HG03575 (cell line): ENCODE measurements at regions not wholly inside any gene's neighbourhood (a gene's known extent, or its start where the extent isn't known, plus 50 kb on each side); places are given as distances from the start of the nearest gene placed in this dataset.

ENCODE experiments used
- ATAC-seq: cut with Tn5 transposase; IDR thresholded peaks from one replicate; pipeline ENCODE4 v1.9.1; 2021; ENCODE audit not compliant: unreplicated experiment, insufficient number of reproducible peaks, low FRiP score; ENCODE audit errors: extremely low read depth

DNA sequence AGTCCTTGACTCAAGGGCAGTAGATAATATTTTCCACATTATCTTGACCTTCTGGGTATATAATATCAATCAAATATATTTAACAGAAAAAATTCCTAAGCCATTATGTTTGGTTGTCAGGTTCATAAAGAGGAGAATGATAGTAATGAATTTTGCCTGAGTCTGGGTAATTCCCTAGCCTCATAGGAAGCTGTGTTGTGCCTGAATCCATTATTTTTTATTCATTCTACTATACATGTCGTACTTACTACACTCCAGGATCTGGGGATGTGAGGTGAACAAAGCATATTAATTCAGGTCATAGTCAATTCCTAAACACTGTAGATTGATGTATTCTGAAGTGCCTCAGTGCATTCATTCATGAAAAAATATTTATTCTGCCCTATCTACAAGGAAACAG is 204.2 kb downstream of the PTGER3 start:
- no peak for ATAC-seq

- ATAC-seq, result no peak
These were observed 200.6 kb downstream of the PTGER3 start for GRCh38 chr1:70847013-70847412.

DNA sequence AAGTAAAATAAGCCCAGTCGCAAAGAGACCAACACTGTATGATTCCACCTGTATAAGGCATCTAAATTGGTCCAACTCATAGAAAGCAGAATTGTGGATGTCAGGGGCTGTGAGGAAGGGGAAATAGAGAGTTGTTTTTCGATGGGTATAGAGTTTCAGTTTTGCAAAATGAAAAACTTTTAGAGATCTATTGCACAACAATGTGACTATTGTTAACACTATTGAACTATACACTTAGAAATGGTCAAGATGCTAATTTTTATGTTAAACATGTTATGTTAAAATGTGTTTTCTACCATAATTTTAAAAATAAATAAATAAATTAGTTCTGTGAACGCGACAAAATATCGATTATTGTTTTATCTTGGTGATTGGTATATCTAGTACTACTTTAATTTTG is 192.4 kb downstream of the PTGER3 start:
- no peak for ATAC-seq

DNA sequence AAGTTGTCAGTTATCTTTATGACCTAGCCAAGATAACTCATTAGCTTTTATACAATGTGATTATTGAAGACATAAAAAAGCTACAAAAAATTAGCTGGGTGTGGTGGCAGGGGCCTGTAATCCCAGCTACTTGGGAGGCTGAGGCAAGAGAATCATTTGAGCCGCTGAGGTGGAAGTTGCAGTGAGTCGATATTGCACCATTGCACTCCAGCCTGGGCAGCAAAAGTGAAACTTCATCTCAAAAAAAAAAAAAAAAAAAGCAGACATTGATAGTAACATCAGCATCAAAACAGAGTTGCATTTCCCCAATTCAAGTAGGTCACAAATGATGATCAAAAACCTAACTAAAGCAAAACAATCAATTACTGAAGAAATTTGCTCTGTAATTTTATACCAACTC is 191.4 kb downstream of the PTGER3 start:
- no peak for ATAC-seq

- no peak for ATAC-seq
These were observed 184.4 kb downstream of the PTGER3 start for GRCh38 chr1:70863239-70863638.

- ATAC-seq, result no peak
These were observed 183.3 kb downstream of the PTGER3 start for GRCh38 chr1:70864302-70864701.

DNA sequence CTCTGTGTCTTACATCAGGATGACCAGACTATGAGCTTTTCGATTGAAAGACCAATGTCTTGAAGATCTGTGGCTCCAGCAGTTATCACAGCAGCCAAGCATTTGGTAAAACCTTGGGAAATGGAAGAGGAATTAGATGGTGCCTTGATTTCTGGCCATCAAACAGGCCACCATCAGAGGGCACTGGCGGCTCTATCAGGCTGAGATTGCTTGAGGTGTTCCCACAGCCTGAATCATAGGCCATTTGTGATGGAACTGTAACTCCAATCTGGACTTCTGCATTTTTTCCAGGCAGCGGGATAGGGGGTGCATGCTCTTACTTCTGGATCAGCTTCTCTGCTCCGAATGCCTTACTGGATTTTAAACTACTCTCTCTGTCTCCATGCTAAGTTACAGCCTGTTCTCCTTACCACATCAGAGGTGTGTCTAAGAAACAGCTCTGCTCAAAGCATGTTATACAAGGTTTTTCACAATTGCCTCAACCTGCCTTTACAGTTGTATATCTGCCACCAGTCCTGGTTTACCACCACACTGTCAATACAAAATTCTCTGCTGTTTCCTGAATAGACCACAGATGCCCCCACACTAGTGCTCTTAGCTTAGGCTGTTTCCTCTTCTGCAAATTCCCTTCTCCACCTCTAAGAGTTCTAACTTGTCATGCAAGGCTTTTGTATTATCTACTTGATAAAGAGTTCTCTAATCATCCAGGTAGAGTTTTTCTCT is 180.9 kb downstream of the PTGER3 start:
- no peak for ATAC-seq

DNA sequence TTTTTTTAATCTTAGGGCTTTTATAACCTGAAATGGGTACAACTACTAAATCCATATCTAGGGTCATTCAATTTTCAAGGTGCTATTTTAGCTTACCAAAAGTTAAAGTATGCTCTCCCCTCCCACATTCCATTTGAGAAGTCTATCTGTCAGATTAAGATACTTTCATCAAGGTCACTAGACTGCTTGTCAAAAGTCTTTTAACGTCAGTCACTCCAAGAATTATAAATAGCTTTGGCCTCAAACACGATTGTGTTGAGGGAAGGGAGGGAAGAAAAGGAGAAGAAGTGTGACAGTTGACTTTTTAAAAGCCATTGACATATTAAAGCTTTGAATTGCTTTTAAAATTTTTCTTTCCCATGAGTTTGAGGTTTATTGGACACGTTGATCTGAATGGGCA is 175.8 kb downstream of the PTGER3 start:
- ATAC-seq, result no peak

DNA sequence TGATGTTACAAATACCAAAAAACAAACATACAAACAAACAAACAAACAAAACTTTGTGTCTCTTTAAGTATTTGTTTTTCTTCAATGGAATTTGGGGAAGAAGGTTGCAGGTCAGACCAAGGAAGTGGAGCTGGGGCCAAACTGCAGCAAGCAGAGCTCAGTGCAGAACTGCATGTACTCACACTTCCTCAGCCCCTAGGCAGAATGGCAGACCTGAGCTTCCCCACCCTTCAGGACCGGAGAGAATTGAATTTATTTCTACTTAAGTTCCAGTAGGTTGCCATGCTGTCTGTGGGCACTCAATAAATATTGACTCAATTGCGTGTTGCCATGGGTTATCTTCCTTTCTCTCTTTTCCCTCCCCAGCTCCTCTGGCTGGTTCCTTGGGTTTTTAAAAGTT is 173.6 kb downstream of the PTGER3 start:
- no peak for ATAC-seq

DNA sequence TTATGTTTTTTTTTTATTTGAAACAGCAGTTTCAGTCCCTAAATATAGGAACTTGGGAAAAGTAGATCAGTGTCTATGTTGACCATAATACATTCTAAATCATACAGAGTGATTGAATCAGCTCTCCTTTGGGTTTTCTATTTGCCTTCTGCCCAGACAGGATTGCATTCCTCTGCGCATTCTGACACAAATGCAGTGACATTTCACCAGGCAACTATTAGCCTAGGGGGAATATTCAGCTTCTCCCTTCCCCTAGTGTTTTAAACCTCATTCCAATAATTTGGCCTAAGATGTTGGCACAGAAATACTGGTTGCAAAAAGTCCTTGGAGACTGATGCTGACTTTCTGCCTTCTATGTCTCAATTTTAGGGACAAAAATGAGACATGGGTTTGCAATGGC is 172.8 kb downstream of the PTGER3 start:
- no peak for ATAC-seq

DNA sequence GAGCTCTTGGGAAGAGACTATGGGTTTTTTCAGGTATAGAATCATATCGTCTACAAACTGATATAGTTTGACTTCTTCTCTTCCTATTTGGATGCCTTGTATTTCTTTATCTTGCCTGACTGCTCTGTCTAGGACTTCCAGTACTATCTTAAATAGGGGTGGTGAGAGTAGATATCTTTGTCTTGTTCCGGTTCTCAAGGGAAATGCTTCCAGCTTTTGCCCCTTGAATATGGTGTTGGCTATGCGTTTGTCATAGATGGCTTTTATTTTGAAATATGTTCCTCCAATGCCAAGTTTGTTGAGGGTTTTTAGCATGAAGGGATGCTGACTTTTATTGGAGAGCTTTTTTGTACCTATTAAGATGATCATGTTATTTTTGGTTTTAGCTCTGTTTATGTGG is 170.3 kb downstream of the PTGER3 start:
- no peak for ATAC-seq

- ATAC-seq, result no peak
These were observed 159.7 kb downstream of the PTGER3 start for GRCh38 chr1:70887936-70888335.

GRCh38 chr1:70888722-70889121 is 158.9 kb downstream of the PTGER3 start:
- no peak for ATAC-seq

DNA sequence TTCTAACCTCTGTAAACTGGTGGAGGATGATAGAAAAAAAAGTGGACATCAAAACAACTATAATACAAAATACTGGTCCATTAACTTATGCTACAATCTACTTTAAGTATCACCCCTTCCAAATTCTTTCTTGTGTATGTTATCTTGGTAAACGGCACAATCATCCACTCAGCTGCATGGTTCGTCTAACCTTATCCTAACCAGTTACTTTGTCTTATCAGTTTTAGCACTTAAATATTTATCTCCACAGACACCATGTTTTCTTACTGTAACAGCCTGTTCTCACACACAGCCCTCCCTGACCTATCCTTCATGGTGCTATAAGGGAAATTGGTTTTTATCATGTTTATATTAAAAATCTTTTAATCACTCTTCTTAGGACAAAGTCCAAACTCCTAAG is 157.2 kb downstream of the PTGER3 start:
- no peak for ATAC-seq

- ATAC-seq, result no peak
These were observed 156.4 kb downstream of the PTGER3 start for GRCh38 chr1:70891051-70891843.

DNA sequence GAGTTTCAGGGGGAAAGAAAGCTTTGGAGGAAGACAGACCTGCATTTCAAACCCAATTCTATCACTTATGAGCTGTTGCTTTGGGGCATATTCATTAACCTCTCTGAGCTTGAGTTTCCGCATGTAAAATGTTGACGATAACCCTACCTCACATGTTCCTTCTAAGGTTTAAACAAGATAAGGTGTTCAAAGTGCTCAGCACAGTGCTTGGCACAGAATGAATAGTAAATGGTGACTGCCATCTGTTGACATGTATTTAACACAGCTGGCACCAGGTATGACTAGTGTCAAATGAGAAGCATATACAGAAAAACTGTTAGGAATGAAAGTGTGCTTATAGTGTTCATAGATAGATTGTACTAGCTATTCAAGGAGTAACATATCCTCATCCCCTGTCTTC is 155.5 kb downstream of the PTGER3 start:
- ATAC-seq, result no peak

- ATAC-seq, result no peak
These were observed 154.7 kb downstream of the PTGER3 start for GRCh38 chr1:70892930-70893329.

DNA sequence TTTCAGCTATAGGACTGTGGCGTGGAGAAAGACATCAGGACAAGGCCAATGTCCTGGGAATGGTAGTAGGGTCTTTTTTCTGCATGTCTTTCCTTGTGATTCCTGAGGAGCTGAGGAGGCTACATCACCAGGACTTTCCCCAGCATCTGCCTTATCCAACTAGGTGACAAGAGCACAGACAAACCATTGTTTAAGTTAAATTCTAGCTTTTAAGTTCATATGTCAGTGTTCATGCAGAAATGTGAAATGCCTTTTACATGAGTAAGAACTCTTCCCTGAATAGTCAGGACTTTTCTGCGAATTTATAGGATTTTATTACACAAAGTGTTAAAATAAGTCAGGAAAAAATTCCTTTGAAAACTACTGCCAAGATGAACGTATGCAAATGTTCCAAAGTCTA is 154.2 kb downstream of the PTGER3 start:
- ATAC-seq, result no peak

- ATAC-seq, result no peak
These were observed 152.1 kb downstream of the PTGER3 start for GRCh38 chr1:70895531-70895930.

GRCh38 chr1:70896224-70896623 is 151.4 kb downstream of the PTGER3 start:
- ATAC-seq, result no peak

- ATAC-seq, result no peak
These were observed 150.3 kb downstream of the PTGER3 start for GRCh38 chr1:70897273-70897672.
